ENCODE measurements at regions not wholly inside any gene's neighbourhood (a gene's known extent, or its start where the extent isn't known, plus 50 kb on each side); places are given as distances from the start of the nearest gene placed in this dataset.

DNA sequence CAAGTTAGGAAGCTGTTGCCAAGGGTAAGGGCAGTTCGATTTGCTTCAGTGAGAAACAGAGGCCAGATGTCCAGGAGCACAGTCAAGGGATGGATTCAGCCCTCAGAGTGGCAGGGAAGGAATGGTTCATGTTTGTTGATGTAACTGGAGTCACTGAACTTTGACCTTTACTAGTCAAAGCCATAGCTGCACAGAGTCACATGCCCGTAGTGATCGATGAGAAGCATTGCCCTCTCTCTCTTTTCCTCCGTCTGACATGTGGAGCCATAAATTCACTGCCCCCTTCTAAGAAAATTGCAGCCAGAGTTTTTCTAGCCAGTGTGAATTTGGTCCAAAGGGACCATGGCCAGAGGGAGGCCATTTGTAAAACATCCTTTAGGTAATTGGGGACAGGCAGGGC lies 124.1 kb upstream of the MTNR1B start:
- no peak for DNase-seq
- intact Hi-C loops (cut with DNase I) = no loop called here

DNA sequence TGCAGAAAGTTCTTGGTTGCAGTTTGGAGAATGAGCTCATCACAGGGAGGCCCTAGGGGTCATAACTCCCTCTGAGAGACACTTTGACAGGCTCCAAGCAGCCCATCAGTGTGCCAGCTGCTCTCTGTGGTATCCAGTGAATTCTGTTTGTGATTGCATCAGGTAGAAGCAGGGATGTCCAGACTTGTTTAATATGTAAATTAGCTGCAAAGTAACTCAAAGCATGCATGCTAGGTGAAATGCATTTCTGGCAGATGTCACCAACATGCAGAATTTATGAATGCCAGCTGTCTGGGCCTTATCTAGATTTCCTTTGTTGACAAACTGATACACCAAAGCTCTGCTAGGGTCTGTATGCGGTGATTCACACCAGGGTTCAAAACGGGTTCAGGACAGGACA lies 123.6 kb upstream of the MTNR1B start:
- intact Hi-C loops (cut with DNase I) = no loop called here
- DNase-seq = no peak

DNA sequence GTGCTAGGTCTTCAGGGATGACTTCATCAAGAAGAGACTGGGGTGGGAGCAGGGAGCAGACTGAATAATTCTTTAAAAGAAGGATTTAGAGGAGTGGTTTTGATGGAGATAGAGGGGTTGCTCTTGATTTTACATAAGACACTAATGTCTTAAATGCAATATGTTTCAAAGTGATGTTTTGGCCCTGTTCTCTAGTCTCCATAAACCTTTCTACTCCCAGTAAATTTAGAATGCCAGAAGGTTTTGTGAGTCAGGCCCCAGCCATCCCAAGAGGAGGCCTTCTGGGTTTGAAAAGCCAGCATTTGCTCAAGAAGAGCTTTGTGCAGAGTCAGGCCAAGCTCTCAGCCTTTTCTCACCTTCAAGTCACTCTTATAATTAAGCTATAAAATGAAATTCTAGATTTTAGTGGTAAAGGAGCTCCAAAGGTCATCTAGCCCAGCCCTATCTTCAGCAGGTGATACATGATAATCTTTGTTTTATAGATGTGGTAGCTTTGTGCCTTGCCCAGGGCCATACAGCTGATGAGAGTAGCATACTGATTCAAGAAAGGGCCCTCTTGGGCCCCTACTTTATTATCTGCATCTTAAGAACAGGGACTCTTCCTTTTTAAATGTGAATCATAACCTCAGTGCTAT lies 122.8 kb upstream of the MTNR1B start:
- DNase-seq = no peak

DNA sequence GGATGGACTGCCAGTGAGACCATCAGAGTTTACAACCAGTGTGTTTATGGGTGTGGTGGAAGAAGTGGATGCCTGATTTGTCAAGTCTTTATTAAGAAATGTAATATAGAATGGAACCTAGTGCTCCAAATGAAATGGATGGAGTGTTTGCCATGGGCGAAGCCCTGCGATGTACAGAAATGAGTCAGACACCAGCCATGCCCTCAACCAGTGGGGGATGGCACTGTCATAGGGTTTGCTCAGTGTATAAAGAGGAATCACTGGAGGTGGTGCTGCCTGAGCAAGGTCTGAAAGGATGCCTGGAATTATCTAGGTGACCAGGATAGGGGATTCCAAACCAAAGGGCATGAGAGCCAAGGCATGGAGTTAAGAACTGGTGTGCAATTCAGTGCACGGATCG lies 120.9 kb upstream of the MTNR1B start:
- intact Hi-C loops (cut with DNase I) = no loop called here
- no peak for DNase-seq

More for the DNA sequence above, 122.8 kb upstream of the MTNR1B start:
- intact Hi-C loops (cut with DNase I) = no loop called here

DNA sequence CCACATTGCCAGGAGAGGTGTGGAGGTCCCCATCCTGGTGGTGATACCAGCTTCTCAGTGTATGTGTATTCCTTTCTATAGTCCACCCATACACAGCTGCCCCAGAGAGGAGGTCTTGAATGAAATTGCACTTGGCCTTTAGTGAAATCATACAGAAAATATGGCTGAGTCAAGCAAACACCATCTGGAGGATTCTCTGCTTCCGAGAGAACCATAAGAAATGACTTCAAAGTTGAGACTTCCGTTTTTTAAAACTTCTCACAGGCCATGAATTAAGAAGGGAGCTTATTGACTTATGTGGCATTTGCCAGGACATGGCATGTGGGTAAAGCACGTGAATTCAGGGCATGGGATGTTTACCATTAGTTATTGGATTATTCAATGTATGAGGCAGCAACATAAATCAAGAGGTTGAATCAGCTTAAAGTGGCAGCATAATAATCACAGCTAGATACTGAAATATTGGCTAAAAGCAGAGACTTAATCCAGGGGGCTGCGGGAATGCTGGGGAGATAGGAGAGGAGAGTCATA lies 119.1 kb upstream of the MTNR1B start:
- intact Hi-C loops (cut with DNase I) = no loop called here
- DNase-seq = no peak

DNA sequence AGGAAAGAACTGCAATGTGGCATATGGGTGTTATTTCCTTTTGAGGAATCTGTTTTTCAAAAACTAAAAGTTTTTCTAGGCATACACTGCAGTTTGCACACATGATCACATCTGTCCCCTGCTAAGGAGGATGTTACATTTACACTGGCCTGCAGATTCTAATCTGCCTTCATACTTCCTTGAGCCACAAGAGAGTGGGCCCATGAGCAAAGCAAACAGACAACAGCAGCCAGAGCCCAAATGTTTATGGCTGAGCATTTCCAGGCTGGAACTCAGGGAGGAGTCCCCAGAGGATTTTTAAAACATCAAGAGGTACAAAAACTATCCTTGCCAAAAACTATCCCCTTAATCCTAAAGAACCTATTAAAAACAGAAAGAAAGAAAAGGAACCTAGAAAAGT lies 117.2 kb upstream of the MTNR1B start:
- intact Hi-C loops (cut with DNase I) = no loop called here

DNA sequence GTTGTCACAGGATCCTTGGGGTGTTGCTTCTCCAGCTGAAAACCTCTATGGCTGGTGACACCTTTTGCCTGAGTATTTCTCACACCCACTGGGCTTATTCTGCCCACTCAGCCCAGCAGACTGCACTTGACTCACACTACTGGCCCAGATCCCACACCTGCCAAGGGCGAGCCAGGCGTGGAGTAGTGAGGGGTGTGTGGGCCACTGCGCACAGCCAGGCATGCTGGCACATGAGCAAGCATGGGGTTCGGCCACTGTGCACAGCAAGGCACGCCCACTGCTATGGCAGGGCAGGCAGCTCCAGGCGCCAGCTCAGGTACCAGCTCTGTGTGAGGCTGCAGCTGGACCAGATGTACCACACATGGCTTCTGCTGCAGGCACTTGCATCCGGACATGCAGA lies 116.5 kb upstream of the MTNR1B start:
- DNase-seq = peak in 8 of 10 donors; percentile 34 to 93 (median 54)
- intact Hi-C loops (cut with DNase I) = no loop called here

More for the DNA sequence above, 117.2 kb upstream of the MTNR1B start:
- no peak for DNase-seq

DNA sequence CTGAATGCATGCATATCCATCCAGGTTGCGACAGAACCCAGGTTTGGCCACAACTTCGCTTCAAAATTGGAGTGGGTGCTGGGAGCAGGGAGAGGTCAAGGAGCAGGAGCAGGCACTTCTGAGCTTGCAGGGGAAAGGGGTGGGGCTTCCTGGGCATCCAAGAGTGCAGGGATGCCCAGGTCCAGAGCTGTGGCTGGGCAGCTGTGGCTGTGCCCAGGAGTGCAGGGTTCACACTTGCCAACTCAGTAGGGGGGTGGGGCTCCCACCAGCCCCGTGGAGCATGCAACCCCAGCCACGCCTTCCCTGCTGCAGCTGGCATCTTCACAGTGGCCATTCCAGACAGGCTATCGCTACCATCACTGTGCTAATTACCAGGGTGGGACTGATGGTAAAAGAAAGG lies 115.3 kb upstream of the MTNR1B start:
- intact Hi-C loops (cut with DNase I) = no loop called here
- DNase-seq = no peak

DNA sequence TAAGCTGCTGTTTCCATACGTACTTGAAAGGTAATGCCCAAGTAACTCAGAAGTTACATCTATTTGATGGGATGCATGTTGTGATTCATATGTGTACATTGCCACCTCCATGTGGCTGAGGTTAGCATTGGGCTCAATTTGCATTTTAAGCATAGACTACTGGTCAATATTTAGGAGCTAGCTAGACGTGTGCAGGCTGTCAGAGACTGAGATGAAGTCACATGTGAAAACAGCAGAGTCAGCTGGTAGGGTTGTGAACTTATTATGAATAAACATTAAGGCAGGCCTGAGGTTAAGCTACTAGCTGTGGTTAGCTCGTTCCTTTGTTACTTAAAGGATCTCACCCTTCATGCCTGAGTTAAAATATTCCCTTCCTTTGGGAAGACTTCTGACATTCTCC lies 114.5 kb upstream of the MTNR1B start:
- DNase-seq = no peak
- intact Hi-C loops (cut with DNase I) = no loop called here

DNA sequence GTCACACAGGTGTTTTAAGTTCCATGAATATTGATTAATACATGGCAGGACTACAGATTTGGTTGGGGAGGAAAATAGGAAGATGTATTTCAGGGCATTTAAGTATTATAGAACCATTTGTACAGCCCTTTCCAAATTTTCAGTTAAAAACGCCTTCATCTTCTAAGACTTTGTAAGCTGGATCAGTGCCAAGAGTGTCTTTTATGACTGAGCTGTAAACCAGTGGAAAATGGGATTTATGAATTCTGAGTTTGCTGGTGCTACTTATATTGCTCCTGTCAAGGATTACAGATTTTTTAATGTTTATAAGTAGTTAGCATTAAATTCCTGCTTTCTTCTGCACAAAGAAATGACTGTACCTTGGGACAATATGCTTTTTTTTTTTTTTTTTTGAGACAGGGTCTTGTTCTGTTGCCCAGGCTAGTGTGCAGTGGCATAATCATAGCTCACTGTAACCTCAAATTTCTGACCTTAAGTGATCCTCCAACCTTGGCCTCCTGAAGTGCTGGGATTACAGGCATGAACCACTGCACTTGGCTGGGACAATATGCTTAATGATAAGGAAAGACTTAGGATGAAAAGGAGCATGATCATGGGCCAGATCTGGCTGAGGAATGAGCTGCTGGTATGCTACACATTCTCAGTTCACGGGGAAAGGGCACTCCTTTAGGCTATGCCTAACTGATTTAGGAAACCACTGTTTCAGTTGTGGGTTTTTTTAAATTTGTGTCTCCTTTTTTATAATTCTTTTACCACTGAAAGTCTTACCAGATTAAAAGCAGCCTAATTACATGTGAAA lies 113.6 kb upstream of the MTNR1B start:
- no peak for DNase-seq
- intact Hi-C loops (cut with DNase I) = no loop called here

DNA sequence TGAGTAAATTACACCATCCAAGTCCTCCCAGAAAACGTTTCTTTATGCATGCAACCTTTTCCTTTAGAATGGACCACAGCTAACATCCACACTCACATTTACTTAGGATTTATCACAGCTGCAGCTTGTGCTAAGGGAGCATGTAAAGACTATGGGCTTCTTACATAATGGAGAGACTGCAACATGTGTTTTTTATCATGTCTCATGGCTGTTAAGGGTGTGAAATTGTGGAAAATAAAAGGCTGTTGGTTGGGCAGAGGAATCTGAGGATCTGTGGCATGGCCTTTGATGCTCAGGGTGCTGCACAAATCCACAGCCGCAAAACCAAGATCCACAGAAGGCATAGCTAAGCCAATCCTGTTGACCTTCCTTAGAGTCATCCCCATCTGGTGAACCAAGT lies 112.0 kb upstream of the MTNR1B start:
- intact Hi-C loops (cut with DNase I) = no loop called here
- DNase-seq = no peak

DNA sequence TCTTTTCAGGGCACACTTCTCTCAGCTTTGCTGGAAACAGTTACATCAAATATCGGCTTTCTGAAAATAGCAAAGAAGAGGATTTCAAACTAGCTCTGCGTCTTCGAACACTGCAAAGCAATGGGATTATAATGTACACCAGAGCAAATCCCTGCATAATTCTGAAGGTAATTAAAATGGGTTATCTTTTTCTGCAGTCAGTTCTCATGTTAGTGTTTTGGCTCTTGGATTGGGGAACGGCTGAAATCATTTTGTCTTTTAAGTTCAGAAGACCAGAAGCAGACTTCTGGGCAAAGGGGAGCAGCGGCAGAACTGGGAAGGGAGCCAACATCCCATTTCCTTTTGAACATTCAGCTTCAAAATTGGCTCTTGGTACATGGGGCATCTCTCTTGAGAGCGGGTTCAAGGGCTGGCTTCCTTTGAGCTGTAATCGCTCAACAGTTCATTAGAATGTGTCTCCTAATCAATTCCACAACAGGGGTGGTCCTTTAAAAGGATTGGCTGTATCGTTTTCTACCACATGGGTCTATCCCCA lies 110.2 kb upstream of the MTNR1B start:
- intact Hi-C loops (cut with DNase I) = no loop called here
- DNase-seq = no peak

DNA sequence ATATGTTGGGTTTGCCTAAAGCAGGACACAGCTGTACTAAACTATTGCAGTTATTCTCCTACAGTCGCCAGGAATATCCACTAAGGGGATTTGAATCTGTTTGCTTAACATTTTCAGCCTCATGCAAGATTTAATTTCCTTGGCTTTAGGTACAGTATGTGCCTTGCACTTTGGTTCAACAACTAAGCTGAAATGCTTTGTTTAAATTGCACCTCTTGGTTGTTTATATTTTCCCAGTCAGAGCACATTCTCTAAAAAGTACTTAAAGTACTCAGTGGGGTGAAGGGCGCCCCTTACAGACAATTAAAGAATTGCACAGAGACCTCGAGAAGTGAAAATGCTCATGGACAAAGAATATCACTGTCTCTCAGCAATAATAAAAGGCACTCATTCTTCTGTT lies 107.8 kb upstream of the MTNR1B start:
- no peak for DNase-seq
- intact Hi-C loops (cut with DNase I) = no loop called here

DNA sequence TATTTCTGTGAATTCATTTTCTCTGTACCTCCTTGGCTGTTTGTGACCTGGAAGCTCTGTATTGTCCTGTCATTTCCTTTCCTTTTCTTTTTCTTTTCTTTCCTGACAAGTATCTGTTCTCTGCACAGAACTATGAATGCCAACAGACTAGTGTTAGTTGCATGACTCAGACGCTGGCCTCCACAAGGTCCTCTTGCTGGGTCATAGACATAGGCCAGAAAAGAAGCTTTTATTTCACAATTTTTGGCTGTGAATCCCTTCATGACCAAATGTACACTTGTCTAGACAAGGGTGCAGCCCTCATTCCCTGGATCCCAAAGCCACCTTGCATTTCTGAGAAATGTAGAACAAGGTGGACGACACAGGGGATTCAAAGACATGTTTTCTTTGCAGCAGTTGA lies 104.1 kb upstream of the MTNR1B start:
- intact Hi-C loops (cut with DNase I) = no loop called here
- no peak for DNase-seq

DNA sequence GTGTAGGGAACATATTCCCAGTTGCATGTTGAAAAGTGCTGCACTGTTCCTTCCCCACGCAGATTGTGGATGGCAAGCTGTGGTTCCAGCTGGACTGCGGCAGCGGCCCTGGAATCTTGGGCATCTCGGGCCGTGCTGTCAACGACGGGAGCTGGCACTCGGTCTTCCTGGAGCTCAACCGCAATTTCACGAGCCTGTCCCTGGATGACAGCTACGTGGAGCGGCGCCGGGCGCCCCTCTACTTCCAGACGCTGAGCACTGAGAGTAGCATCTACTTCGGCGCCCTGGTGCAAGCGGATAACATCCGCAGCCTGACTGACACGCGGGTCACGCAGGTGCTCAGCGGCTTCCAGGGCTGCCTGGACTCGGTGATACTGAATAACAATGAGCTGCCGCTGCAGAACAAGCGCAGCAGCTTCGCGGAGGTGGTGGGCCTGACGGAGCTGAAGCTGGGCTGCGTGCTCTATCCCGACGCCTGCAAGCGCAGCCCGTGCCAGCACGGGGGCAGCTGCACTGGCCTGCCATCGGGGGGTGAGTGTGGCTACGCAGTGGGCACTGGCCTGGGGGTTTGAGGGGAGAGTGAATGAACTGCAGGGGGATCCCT lies 102.7 kb upstream of the MTNR1B start:
- DNase-seq = peak in 1 of 10 donors; percentile 73
- intact Hi-C loops (cut with DNase I) = no loop called here

DNA sequence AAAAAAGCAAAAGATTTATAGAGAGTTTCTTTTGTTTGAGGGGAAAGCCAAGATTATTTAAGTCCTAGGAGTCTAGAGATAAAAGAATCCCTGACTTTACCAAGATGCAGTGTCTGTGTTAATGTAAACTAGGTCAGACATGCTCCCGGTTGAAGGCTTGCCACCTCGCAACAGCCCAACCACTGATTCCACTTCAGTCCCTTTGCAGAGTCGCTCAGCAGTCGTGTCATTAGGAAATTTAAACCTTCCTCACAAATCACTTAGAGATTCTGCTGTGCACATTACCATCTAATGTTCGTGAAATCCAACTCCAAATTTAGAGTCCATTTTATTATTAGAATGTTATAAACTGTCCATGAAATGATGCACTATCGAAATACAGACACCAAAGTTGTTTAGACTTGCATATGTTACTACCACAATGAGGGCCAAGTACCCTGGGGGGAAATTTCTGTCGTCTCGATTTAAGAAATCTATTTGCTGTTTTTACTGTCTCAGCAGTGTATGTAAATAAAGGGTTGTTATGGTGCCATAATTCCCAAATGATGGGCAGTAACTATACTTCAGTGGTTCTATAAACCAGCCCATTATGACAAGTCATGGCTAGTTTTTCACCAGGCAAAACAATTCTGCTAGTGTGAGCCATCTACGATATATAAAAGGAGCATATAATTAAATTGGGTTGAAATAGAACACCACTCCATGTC lies 101.4 kb upstream of the MTNR1B start:
- DNase-seq = no peak
- intact Hi-C loops (cut with DNase I) = no loop called here

DNA sequence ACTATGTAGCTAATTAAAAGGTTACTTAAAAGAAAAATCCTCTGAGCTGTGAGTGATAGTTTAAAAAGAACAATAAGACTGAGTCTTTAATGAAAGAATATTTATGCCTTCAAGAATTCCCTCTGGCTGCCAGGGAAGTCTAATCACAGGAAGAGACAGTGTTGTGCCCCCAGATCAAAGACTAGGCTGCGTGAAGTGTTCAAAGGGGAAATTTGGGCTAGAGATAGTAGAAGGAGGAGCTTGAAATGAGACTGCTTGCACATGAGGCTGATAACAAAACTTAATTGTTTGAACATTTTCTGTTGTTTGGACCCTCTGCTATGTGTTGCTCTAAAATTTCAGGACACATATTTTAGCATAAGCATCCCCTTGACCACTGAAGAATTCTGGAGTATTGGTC lies 99.7 kb upstream of the MTNR1B start:
- intact Hi-C loops (cut with DNase I) = no loop called here
- no peak for DNase-seq

DNA sequence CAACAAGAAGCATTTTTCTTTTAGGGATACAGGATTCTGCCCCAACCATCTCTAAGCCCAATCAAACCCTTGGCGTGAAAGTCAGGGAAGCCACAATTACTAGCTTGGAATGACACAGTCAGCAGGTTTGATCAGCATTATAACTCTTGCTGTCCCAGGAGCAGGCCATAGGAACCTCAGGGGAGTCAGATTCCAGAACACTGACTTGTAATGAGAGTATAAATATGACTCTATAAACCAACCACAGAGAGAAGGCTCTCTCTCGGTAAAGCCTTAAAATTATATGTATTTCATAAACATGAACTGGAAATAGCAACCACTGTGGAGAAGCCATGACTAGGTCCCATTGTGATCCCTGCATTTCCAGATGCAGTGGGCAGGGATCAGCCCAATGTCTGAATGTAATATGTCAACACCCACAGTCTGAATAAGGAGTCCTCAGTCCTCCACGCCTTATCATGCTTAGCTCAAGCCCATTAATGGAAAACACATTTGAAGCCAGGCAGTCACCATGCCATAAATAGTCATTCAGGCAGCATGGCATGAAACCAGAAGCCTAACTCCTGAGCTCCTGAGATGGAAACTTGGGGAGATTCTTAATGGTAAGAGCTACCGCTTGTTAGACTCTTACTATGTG lies 99.1 kb upstream of the MTNR1B start:
- intact Hi-C loops (cut with DNase I) = no loop called here
- DNase-seq = no peak

DNA sequence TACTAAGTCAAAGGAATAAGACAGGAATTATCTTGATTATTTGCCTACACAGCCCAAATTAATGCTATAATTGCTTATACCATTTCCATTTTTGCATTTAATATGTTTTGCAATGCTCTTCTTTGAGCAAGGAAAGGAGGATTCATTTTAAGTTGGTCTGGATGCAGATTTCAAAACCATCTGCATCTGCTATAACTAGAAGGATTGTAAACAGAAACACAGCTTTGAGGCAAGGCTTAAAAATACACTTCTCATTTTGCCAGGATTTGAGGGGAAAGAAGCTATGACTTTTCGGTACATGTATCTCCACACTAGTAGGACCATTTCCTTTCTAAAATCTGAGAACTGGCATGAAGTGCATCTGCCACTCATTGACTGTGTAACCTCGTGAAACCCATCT lies 95.9 kb upstream of the MTNR1B start:
- DNase-seq = no peak
- intact Hi-C loops (cut with DNase I) = no loop called here

DNA sequence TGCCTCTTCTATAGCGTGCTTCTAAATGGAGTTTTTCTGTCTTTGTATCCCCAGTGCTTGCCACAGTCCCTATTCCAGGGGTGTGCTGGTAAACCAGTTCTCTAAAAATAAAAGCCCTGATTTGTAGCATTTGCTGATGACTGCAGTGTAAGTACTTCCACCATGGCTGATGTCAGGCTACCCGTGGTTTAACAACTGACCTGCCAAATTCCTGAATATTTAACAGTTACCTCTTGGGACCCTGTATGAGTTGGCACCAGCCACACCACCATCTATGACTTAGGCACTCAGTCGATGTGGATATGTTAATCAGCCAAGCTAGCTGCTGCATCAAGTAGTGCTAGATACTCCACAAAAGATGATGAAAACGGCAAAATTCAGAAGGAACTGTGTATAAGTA lies 94.0 kb upstream of the MTNR1B start:
- intact Hi-C loops (cut with DNase I) = no loop called here

More for the DNA sequence above, 94.0 kb upstream of the MTNR1B start:
- no peak for DNase-seq
